CD4-positive, alpha-beta T cell treated with Interleukin-4 for 4 hours (primary cell): ENCODE measurements at regions not wholly inside any gene's neighbourhood (a gene's known extent, or its start where the extent isn't known, plus 50 kb on each side); places are given as distances from the start of the nearest gene placed in this dataset.

ENCODE experiments used
- DNase-seq: peaks from one replicate; pipeline ENCODE4 v3.0.0-alpha.2; 2020

DNA sequence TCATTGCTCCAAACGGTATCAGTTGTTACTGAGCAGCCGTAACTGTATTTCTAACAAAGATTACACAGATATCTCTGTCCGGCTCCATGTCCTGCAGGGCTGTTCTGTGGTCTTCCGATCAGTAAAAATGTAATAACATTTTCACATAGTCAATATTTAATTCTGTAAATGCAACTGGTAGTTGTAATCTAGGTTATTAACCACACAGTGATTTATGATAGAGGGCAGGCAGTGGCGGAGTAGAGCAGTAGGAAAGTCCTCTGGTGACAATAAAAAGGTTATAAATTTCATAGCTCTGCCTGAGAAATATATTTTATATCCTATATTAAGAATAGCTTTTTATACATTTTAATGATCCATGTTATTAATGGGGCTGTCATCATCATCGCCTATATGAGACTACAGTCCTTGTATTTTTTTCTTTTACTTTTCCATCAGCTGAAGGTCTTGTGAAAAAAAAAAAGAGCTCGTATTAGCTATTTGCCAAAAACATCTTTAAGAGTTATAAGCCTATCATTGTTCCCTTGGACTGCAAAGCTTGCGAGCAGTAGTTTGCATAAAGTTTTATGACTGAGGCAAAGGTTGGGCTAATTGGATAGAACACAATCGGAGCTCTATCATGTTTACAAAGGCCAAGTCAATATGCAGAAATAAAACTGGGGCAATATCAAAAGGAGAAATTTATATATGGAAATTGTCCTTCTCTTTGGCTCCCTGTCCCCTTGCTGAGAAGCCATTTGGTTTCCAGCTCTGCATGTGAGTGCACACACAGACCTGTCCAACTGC lies 648.0 kb downstream of the IRX1 start:
- DNase-seq: no peak

DNA sequence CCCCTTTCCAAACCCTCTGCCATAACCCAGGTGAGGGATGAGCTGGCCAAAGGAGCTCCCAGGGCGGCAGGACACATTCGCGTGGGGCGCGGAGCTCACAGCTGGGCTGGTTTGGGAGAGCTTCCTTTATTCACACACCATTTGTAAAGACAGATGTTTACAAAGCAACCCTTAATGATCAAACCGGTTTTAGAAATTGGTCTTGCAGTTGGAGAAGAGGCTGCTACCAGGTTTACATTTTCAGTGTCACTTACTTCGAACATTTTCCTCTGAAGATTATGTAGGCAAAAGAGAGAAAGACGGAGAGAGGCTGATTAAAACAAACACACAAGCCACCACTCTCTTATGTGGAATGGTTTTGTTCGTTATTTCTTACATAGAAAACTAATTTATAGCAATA lies 648.7 kb downstream of the IRX1 start:
- no peak for DNase-seq

DNA sequence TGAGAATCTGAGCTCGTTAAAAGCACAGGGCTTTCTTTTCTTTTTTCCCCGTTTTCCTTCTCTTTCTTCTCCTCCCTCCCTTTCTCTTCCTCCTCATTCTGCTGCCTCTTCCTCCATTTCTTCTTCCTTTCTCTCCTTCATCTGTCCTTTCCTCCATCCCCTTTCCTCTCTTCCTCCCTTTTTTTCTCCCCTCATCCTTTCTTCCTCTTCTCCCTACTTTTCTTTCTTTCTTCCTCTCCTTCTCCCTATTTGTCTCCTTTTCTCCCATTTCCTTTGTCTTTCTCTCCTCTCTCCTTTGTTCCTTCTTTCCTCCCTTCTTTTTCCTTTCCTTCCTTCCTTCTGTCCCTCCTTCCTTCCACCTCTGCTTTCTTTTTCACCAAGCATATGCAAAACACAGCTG lies 649.4 kb downstream of the IRX1 start:
- DNase-seq: no peak

DNA sequence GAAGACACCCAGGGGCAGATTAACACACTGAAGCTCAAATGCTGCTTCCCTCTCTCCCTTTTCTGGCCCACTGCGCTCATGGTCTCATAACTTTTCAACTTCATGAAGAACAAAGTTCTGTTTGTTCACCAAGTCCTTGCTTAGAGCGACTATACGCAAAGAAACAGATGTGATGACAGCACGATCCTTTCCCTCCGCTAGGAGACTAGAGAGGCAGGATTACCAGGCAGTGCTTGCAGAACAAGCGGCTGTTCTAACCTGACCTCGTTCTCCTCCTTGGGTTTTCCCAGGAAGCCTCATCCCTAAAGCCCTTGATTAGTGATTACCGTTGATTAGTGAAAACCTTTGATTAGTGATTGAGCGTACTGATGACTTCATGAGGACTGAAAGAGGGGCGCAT lies 649.9 kb downstream of the IRX1 start:
- DNase-seq: no peak

DNA sequence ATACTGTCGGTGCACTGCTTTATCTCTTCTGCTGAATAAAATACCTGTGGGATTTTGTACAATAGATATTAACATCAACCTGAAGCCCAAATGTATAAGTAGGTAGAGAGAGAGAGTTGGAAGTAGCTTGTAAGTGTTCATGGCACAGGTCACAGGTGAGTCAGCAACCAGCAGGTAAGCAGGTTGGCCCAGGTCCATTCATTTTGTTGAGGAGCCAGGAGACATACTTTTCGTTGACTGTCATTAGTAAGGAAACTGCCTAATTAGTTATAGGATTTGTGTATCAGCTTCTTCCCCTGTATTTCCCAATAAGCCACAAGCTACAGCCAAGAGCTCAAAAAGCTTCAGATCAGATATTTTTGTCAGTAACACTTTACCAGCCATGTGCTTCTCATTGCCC lies 650.8 kb downstream of the IRX1 start:
- DNase-seq: no peak

DNA sequence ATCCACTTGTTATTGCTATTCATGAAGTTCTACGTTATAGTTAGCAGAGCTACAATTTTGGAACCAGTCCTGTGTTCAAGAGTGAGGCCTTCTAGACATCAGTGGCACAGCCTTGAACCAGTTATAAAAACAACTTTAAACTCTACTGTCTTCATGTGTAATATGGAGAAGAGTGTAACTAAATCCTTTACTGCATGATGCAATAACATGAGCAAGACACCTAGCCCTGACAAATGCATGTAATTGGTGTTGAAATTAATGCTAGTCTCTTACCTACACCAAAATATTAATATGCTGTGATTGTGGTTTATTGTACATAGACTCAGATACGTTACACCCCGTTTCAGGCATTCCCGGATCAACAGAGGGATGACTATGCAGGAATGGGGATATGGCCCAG lies 654.6 kb downstream of the IRX1 start:
- DNase-seq: no peak

DNA sequence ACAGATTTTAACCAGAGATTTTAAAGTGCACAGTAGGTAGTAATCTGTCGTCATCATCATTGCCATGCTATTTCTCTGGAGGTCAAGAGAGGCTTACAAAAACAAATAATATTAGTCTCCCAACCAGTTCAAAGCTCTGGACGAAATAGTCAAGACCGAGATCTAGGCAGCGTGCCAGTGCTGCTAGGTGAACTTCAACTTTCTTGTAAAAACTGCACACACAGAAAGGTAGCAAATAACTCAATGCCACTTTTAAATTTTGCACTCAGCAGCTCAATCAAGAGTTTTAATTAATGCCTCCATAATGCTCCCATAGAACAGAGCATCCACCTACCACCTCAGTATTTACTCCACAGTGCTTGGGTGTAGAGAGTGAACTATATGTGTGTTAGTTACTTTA lies 656.8 kb downstream of the IRX1 start:
- DNase-seq: no peak

DNA sequence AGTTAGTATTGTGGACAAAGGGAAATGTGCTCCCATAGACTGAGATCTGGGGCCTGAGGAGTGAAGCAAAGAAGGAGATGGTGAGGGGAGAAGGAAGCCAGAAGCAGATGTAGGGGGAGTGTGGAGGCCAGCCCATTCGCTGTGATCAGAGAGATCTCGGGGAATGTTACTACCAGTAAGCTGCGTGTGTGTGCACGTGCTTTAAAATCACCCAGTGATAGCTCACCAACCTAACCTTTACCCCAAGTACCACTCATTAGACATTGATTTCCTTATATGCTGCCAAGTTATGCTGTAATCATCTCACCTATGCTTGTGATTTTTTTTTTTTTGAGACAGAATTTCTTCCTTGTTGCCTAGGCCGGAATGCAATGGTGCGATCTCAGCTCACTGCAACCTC lies 659.1 kb downstream of the IRX1 start:
- no peak for DNase-seq

DNA sequence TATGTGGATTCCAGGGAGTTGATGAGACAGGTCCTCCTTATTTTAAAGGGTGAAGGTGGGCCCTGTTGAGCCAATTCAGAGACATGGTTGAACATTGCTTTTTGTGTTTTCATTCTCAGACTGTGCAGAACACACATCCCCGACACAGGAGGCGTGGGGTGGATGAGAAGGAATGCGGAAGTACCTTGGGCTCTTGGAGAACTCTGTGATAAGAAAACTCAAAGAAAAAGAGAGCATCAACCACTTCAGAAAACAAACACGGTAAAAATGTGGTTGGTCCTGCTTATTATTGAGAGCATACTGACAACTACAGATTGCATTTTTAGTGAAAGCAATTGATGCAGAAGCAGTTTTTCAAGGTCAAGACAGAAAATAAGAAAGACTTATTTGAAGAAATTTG lies 659.8 kb downstream of the IRX1 start:
- no peak for DNase-seq

DNA sequence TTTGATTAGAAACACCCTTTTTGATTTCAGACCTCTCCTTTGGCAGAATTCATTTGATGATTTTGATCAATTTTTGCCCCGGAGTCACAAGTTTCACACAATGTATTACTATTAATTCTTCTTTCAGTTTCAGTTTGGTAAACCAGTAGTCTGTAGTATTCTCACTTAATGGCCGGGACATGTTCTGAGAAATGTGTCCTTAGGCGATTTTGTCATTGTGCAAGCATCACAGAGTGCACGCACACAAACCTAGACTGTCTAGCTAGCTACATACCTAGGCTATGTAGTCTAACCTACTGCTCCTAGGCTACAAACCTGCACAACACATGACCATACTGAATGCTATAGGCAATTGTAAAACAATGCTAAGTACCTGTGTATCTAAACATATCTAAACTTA lies 662.5 kb downstream of the IRX1 start:
- no peak for DNase-seq

DNA sequence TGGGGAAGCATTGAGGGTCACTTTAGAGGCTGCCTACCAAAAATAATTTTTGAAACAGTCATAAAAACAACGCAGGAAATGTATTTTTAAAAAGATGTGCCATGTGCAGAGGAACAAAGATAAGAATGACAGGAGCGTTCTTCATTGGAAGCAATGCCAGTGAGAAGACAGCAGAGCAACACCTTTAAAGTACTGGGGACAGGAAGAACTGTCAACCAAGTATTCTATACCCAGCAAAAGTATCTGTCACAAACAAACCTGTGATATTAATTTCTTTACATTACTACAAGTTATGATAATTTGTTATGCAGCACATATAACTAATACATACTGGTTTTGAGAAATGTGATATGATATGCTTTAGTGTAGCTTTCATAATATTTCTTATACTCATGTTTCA lies 675.6 kb downstream of the IRX1 start:
- DNase-seq: no peak

DNA sequence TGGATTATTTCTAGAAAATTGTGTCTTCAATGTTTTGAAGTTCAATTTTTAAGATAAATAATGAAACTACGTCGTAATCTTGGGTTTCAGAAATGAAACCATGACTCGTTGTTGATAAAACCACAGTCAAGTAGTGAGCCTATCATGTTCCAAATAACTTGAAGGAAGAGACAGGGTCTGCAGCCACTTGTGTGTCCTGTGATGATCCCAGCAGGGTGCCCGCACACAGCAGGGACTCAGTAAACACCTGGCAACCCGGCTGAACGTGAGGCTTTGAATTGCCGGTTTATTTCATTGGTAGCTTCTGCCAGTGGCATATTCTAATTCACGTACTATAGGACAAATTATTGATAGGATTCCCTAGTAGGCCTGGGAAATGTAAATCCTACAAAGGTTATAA lies 679.6 kb downstream of the IRX1 start:
- no peak for DNase-seq

DNA sequence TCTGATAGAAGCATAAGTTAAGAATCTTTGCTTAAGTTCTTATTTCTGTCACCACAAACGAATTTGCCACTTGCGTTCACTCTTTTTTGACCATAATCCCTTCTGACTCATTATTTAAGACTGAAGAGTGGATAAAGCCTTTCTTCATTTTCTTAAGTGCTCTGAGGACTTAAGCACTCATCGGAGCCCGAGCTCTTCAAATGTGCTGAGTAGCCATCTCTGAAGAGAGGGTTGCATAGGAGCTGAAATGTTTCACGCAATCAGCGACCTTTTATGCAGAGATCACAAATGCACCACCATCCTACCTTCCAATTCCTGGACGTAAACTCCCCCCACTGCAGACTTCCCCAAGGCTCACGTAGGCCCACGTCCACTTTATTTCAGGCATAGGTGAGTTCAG lies 699.2 kb downstream of the IRX1 start:
- no peak for DNase-seq

DNA sequence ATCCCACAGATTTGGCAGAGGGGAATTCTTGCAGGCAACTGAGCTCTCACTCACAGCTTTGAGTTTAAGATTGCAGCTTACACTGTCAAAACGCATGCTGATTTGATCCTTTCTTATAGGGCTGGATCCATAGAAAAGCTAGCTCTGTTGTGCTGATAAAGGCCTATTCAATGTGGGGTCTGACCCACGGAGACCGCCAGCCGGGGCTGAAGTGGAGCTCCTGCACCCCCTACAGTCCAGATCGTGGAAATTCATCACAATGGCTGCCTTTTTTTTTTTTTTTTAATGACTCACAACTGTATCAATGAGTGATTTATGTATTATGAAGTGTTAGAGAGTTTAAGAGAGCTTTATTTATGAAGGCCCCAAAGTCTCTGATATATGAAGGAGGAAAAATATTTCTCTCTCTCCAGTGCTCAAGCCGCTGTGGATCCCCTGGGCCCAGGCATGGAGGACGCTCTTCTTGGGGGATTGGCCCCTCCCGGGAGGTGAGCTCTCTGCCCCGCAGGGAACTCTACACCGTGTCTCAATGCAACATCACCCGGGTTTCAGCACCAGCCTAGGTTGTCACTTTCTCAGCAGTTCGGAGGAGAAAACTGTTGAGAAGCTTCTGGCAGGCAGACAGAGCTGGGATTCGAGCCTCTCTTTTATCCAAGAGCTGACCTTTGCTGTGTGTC lies 700.2 kb downstream of the IRX1 start:
- no peak for DNase-seq

DNA sequence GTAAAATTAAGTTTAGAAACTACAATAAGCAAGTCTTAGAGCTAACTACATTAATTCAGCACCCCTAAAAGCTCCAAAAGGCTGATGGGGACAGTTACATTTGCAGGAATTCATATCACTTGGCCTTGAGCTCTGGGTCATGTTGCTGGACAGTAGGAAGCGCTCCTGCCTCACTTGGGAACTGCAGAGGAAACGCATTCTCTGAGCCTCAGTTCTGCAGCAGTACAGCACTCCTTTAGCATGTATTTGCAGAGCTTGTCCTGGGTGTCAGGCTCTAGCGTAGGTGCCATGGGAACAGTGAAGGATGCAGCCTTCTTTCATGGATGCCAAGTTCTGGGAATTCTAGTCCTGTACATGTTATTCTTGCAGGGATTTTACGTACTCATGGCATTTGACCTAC lies 710.4 kb downstream of the IRX1 start:
- DNase-seq: no peak

DNA sequence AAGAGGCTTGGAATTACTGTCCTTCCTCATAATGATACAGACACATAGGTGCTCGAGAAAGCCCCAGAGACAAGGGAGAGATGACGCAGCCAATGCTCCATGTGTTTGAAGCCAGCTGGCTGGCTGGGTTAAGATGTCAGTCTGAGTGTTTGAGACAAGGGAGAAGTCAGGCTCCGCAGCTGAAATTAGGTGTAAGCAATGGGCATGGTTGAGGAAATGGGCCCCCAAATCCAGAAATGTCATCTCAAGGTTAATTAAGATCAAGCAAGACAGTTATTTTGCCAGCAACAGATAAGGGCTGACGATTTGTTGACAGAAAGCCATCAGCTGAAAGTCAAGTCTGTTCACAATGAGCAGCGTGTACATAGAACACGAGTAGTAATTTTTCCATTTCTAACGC lies 713.4 kb downstream of the IRX1 start:
- DNase-seq: no peak

DNA sequence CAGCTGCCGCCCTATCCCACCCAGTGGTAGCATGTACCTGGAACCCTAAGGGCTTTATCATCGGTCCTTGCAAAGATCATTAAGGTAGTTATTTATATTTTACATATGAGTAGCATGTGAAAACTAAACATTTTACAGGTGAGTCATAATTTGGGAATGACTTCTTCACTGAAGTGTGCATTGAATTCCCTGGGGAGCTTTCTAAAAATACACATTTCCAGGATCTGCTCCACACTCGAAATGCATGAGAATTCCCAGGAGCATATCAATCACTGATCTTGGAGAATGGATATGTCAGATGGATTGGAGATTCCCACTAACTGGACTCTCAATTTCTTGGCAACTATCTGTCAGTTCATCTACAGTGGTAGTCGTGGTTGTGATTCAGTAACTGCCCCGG lies 717.5 kb downstream of the IRX1 start:
- DNase-seq: no peak

DNA sequence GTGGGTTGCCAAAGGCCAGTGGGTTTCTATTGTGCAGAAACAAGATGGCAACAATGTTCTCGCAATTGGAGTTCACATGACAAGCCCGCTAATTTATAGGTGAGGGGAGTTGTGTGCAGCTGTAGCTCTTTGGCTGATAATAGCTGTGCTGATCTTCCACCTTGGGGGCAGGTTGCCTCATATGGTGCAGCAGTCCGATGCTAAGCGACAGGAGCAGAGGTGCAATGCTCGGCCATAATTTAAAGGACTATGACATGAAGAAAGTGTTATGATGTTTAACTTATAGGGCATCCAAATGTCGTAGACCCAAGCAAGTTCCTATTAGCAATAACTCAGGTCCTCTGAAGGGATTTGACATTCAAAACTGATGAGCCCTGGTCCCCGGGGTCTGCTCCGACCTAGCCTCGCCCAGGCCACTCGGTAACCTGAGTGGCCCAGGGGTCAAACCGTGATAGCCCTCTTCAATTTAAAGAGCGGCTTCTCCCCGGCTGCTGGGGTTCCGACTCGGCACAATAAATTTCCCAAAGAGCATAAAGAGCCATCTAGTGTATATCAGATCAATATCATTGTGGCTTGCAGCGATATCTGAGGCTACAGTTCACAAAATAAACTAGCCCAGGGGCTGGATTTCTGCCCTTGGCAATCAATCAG lies 724.0 kb downstream of the IRX1 start:
- no peak for DNase-seq

DNA sequence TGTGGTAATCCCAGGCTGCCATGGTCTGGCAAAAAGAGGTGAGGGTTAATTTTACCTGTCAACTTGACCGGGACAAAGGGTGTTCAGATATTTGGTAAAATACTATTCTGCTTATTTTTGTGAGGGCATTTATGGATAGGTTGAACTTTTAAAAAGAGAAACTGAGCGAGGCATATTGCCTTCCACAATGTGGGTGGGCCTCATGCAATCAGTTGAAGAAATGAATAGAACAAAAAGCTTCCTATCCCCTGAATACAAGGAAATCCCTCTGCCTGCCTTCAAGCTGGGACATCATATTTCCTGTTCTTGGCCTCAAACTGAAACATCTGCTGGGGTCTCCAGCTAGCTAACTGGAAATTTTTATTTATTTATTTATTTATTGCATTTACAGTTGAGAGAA lies 734.7 kb downstream of the IRX1 start:
- no peak for DNase-seq

DNA sequence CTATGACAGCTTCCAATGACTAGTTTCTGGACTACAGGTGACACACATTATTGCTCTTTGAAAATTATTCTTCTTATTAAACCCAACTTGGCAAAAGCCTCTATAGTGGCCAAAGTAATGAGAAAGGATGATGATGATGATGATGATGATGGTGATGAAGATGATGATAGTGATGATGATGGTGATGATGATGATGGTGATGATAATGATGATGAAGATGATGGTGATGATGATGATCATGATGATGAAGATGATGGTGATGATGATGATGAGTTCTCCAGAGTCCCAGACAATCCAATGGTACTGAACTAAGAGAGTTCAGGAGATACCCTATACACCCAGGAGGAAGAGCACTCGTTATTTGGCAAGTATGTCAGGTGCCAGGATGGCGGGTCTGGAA lies 739.4 kb downstream of the IRX1 start:
- no peak for DNase-seq

DNA sequence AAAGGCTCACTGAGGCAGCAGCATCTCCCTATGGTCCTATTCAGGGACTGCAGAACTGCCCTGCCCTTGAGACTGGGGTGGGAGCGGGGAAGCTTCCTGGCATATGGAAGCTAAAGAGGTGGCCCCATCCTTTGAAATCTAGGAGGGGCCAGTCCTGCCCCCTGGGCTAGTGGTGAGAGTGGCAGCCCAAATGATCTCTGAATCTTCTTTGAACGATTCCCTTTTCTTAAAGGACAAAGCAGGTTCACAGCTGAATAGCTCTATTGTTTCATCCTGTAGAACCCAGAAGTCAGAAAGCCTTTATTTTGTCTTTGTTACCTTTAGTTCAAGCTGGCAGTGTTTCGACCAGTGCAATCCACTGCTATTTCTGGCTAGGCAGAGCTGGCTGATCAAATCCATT lies 741.9 kb downstream of the IRX1 start:
- DNase-seq: no peak

DNA sequence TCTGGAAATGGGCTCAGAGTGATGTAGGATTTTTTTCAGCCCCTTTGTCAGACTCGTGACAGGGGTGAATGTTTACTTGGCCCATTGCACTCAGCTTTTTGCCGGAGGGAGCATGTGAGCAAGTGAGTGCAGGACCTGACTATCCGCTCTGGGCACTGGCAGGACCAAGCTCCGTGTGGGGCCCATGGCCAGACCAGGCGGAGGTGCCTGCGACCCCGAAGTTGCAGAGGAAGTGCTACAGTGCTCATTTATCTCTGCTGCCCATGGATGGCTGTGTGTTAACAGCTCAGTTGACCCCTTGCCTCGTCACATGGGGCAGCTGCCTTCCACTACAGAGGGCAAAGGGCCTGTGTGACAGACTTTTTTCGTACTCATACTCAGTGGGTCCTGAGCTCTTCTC lies 744.3 kb downstream of the IRX1 start:
- no peak for DNase-seq

DNA sequence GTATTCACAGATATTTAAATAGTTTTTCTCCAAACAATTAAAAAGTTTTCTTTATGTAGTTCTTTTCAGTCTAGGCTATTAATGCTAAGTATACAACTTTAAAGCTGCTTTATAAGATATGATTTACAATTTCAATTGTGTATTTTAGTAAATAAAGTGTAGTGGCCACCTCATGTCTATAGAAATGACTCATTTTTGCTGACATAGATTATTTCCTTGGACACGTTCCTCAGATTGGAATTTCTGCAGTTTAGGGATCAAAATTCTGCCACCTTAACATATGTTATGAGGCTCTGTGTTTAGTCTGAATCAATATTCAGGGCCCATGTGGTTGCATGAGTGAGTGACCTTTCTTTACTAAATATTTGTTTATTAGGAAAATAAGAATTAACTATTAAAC lies 750.2 kb downstream of the IRX1 start:
- DNase-seq: no peak

DNA sequence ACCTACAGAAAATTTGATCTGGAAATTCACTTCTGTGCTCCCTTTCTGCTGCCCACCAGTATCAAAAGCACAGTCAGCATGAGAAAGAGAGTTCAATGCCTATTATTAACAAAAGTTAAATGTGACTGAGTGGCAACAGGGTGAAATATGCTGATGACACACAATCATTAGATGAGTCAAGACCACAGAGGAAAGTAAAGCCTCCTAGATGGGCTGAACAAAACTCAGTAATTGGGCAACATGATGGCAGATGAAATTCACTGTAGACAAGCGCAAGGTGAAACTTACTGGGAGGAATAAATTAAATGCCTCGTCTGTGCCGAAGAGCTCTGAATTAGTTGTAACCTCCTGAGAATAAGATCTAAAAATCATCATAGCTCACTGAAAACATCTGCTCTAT lies 752.8 kb downstream of the IRX1 start:
- no peak for DNase-seq

DNA sequence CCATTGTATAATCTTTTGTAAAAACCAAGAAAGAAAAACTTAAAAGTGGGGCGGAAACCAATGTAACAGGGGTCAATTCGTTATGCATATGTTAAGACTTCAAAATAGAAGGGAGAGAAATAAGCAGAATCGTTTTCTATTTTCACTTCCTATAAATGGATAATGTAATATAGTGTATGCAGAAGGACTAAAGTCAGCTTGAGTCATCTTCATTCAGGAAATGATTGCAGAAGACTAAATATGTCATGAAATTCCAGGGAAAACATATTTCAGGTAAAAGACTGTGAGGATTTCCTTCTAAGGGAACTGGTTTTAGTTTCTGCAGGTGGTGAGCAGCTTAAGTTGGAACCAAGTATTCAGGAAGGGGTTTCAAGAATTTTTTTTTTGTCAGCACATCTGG lies 753.3 kb downstream of the IRX1 start:
- DNase-seq: no peak
